Left hindlimb (tissue), 1 donor: ENCODE measurements at regions not wholly inside any gene's neighbourhood (a gene's known extent, or its start where the extent isn't known, plus 50 kb on each side); places are given as distances from the start of the nearest gene placed in this dataset.

Experiments
- DNase-seq: peaks from one replicate; pipeline ENCODE4 v3.0.0-alpha.2; 2018

DNA sequence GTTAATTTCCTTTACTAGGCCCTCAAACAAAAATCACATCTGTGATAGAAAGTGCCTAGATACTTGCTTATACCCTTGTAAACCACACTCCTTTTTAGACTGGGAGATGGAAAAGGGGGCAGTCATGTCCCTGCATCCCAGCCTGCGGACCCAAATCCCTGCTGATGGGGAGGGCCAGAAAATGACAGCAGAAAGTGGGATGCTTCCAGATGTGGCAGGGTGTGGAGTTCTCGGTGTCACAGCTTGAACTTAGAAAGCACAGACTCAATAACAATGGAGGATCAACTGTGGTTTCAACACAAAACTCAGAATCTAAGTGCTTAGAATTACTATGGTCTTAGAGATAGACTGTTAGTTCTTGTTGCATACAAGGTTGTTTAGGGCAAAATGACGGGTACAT, 95.6 kb upstream of the F3 start:
- DNase-seq: no peak

DNA sequence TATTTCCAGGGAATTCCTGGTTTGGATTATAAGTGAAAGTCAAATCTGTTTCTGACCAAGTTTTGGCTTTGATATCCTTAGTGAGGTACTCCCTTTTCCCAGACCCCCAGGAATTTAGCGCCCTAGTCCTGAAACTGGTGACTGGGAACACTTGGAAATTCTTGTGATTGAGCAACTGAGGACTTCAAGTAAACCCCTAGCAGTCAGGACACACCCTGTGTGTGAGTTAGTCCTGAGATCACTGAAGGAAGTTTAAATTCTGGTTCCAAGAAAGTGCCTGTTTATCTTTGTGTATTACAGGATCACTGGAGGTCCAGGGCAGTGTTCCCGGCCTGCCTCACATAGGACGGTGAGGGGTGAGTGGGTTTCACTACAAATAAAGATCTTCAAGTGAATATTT, 95.1 kb upstream of the F3 start:
- no peak for DNase-seq

DNA sequence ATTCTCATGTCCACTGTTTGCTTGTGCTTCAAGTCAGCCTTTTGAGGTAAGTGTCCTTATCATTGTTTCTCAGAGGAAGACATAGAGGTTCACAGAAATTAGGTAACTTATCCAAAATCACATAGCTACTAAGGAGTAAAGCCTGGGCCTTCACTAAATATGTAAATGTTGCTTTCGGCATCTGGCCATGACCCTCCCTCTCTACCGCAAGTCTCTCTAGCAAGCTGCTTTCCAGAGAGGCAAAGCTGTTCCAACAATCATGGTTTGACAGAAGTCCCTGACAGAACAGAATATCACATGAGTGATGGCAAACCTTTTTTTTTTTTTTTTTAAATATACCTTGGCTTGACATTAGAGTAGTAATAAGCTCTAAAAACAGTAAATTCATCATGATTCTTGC, 94.5 kb upstream of the F3 start:
- DNase-seq: no peak

DNA sequence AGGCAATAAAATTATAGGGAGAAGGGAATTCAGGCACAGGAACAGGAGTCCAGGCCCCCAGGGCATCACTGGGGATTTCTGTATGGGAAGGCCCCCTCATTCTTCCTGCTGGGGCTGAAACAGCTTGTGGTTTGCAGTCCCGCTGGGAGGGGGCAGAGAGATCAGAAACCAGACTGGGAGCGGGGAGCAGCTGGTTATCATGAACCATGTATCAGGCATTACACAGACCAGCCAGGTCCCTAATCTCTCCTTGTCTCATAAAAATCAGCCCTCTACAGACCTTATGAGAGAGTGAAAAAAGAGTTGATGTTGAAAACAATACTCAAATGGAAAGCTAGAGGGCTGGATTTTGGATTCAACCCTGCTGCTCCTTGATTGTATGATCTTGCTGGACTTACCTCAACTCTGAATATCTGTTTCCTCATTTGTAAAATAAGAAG, 93.4 kb upstream of the F3 start:
- DNase-seq: no peak

DNA sequence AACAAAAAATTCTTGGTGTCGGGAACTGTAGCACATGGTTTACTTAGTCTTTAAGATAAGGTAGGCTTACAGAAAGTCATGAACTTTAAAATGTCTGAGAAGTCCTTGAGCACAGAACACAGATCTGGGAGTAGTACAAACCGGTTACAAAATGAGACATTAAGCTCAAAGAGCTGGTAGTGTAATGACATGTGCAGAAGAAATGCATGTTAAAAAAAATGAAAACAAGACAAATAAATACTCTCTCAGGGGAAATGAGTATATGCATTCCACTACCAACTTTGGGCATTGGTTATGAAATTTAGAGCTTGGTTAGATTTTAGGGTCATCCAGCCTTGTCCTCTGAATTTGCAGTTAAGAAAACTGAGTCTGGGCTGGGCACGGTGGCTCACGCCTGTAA, 91.5 kb upstream of the F3 start:
- DNase-seq: no peak

DNA sequence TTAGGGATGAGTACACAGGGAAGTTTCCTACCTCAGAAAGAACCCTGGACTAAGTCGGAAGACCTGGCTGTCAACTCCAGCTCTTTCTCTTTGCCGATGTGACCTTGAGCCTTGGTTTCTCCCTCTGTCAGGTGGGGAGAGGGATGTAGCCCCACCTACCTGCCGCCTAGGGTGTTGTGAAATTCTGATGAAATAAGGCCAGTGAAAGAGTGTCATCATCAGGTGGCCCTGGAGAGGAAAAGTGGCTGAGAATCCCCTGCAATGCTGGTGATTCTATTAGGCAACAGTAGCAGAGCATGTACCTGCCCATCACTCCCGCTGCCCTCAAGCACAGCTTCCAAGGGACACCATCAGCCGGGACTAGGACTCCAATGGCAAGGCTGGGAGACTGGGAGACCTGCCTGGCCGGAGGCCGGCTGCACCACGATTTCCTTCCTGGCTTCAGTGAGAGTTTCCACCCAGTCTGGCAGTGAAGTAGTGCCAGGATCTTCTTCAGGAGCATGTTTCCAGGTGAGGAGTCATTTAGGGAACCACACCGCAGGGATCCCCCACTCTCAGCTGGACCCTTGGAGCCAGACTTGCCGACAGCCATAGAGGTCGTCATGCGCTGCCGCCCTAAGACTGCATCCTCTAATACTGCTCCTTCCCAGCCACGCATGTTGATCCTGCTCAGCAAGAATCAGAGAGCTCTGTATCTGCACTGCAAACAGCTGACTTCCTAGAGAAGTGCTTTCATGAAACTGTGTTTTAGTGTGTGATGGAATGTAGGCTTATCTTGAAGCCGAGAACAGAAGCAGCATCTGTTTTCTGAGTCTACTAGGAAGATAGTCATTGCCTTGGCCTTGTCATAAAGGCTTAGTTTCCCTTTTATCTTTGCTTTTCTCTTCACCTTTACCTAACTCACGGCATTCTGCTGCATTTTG, 88.0 kb upstream of the F3 start:
- DNase-seq: no peak

DNA sequence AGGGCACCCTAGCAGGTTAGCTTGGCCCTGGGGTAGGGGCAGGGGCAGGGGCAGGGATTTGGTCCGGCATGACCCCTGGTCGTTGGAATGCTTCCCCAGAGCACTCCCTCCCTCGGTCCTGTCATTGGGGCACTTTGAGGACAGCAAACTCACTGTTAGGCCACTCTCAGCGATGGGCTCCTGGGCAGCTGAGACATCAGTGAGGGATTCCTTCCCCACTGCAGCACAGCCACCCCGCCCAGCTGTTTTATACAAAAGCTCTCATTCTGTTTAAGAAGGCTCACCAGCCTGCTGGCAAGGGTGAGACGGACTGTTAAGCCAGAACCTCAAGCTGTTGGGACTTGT, 86.9 kb upstream of the F3 start:
- DNase-seq: no peak

DNA sequence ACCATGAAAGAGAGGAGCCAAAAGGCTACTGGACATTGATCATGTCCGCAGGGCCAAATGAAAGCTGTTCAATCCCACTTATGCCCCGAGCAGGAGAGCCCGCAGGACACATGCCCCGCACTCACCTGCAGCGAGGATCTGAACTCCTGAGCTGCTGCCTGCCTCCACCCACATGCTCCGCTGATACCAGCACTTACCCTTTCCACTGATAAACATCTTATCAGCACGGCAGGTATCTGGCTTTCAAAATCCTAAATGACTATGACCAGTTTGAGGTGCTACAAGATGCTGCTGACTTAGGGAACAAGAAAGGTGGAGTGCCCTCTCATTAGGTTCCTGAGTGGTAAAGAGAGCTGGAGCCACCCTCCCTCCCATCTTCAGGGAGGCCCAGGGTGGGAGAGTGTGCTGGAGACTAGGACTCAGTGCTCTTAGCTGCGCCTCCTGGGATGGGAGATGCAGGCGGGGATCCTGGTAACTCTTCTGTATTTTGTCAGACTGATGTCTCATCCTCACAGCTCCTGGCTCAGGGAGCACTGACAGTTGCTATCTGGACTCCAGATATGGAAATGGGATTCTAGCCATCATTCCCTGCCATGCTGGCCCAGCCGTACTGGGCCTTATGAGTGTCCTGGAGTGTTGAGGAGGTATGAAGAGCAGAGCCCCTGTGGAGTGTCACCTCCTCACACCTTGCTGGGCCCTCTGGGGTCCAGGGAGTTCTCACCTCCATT, 86.4 kb upstream of the F3 start:
- DNase-seq: no peak

DNA sequence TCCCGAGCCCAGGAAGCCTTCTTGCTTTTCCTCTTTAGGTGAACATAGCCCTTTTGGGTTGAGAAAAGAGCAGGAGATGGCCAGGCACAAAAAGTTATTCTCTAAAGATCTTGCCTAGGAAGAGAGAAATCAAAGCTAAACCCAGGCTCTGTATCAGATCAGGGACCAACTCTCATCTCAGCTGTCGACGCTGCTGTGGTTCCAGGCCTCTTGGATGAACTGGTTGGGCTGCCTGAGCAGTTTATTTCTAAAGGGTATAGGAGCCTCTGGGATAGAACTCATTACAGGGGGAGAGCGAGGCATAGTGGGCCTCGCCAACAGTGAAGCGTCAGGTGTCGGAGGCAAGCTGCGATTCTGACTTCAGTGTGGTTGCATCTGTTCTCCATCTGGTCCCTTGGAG, 82.6 kb upstream of the F3 start:
- no peak for DNase-seq

DNA sequence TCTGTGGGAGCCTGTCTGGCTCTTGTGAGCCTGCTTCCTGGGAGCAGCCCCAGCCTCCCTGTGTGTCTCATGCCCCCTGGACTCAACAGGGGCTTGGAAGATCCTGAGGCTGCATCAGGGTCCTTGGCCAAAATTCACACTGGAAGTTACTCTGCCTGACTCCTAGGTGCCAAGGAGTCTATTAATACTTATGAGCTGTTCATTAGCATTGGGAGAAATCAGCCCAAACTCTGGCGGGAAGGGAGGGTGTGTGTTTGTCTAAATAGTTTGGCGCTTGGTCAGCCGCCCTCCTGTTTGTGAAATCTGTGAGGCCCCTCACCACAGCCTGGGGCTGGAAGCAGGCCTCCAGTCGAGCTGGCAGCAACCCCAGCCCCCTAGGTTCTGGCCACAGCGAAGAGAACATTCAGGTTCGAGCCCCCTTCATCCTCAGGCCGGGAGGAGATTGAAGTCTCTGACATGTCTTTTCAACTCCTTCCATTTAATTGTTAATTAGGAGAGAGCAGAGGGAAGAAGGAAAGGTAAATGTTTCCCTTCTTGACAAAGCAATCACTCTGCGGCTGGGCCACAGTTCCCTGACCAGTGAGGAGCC, 82.1 kb upstream of the F3 start:
- DNase-seq: no peak

DNA sequence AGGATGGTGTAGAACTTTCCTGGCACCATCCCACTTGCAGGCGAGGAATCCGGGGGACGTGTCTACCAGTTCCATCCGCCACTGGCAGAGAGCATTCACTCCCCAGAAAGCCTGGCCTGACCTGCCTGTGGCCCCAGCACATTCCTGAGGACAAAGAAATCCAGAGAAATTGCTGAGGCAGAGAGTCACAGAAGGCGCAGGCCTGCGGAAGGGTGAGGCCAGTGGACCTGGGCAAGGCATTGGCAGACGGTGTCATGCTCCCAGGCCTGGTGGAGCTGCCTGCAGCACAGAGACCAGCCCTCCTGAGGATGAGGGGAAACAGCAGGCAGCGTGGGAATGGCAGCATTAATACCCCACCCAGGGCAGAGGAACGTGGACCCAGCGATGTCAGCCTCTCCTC, 81.2 kb upstream of the F3 start:
- no peak for DNase-seq

DNA sequence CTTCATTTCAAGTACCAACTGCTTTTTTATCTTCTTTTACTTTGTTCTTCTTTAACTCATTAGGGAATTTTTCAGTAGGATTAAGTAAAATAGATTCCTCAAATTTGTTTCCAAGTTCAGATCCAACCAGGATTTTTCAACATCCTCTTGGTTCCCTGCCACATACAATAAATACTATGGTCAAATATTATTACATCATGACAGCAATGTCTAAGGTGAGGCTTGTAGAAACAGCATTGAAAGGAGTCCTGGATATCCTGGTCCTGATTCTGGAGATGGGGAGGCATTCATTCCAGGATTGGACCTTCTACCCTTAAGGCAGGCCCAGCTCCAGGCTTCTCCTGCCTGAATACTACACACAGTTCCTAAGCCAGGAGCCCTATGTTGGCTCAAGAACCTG, 80.2 kb upstream of the F3 start:
- no peak for DNase-seq

DNA sequence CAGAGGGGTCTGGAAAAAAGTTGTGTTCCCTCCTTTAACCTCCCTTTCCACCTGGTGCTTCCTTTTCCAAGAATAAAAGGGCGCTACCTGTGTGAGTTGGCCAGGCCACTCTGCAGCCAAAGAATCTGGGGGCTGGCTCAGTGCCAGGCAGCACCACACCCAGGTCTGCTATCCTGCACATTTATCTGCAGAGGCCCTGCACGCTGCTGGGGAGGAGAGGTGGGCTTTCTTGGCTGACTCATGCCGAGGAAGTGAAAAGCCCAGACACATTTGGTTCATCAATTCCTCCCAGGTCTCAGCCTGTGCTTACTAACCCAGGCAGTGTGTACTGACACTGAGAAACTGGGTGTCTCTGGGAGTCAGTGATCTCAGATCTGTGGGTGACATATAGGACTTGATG, 79.8 kb upstream of the F3 start:
- DNase-seq: no peak

DNA sequence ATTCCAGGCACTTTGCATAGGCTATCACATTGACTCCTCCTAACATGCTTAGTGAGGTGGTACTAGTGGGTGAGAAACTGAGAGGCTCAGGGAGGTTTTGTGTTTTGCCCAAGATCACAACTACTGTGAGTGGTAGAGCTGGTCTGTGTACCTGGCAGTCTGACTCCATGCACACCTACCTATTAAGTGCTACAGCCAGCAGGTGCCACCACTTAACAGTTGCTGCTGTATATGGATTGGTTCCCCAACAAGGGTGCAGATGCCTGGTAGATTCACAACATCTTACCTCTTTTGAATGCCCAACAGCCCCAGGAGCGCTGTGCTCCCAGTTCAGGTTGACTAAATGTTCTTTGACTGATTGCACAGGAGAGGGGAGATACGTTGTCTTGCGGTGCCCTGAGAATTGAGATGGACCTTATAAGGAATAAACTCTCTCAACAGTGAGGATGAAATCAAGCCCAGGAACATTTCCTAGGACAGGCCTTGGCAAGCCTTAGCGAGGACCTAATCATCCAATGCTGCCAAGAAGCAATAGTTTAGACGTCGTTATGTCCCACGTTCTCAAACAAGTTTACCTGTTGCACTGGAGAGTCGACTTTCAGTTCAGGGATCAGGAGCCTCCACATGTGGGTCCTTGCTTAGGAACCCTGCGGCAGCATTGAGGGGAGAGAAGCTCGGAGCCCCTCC, 78.9 kb upstream of the F3 start:
- DNase-seq: no peak

DNA sequence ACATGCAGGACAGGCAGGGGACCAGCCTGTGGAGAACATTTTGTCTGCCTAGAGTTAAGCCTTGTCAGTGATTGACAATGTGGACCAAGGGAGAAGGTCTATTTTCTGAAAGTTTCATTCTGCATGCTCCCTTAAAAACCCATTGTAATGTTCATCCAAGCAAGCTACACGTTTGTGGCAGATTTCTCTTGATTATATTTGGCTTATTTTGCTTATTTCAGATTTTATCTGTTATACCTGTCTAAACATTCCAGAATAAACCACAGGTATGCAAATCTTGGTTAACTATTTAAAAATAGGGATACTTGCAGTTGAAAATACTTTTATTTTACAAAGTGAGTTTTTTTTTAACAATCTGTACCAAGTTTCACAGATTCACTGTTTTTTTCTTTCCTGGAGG, 78.2 kb upstream of the F3 start:
- no peak for DNase-seq

DNA sequence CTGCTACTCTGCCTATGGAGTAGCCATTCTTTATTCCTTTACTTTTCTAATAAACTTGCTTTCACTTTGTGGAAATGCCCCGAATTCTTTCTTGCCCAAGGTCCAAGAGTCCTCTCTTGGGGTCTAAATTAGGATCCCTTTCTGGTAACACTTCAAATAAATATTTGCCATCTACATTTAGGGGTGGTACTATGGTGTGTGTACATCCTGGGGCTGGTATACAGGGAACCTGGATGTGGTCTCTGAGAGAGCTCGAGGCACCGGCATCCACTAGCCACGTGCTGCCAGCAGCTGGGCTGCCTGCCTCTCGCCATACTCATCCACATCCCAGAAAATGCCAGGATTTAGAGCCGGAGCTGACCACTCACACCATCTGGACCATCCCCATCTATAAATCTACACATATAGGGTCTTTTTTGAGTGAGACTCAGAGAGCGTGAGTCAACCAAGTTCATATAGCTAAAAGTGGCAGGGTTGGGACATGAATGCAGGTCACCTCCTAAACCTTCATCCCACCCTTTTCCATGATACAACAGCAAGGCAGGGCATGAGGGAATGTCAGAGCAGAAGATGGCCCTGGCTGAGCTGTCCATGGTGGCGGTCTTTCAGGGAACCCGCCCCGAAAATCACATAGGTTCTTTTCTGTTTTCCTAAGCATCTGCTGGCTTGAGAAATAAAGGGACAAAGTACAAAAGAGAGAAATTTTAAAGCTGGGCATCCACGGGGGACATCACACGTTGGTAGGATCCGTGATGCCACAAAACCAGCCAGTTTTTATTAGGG, 76.6 kb upstream of the F3 start:
- DNase-seq: no peak

DNA sequence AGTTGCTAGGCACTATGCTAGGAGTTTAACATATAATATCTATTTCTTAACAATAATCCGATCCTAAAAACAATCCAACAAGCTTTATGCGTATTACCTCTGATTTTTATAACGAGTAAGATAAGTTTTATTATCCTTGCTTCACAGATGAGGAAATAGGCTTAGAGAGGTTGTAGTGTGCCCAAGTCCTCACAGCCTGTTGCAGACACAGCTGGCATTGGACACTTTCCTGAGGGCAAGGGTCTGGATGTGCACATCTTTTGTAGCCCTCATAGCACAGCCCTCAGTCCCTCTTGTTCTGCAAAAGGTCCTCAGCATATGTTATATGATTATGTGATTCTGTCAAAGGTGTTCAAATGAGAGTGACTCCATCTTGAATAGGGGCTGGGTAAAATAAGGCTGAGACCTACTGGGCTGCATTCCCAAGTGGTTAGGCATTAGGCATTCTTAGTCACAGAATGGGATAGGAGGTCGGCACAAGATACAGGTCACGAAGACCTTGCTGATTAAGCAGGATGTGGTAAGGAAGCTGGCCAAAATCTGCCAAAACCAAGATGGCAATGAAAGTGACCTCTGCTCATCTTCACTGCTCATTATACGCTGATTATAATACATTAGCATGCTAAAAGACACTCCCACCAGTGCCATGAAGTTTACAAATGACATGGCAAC, 75.7 kb upstream of the F3 start:
- DNase-seq: no peak

DNA sequence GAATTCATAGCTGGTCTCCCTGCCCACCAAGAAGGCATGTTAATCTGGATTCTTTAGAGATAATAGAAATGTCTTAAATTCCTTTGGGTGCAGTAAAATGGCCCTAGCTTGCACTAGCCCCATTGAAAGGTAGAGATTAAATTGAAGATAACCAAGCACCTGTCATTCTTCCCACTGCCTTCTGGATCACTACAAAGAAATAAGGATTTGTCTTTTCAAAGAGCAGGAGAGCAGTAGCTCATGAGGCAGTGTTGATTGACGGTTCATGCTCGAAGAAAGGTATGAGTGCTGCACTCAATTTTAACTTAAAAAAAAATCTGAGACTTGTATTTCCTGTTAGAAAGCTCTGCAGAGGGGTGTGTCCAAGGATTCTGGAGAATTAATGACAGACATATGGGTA, 74.9 kb upstream of the F3 start:
- no peak for DNase-seq

DNA sequence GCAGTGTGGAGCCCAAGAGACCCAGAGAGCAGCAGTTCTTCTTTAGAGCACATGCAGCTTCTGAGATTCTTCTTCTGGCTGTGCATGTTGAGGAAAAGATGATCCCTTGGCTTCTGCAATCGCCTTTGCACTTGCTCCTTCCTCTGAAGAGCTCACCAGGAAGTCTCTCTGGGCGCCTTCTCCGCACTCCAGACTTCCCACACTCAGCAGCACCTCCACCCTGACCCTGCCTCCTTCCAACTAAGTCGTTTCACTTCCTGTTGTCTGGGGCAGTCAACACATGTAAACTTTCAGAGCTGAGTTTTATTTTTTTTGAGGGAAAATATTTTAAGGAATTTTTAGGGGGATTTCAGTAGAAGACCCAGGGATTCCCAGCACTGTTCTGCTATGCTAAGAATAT, 73.4 kb upstream of the F3 start:
- DNase-seq: no peak

DNA sequence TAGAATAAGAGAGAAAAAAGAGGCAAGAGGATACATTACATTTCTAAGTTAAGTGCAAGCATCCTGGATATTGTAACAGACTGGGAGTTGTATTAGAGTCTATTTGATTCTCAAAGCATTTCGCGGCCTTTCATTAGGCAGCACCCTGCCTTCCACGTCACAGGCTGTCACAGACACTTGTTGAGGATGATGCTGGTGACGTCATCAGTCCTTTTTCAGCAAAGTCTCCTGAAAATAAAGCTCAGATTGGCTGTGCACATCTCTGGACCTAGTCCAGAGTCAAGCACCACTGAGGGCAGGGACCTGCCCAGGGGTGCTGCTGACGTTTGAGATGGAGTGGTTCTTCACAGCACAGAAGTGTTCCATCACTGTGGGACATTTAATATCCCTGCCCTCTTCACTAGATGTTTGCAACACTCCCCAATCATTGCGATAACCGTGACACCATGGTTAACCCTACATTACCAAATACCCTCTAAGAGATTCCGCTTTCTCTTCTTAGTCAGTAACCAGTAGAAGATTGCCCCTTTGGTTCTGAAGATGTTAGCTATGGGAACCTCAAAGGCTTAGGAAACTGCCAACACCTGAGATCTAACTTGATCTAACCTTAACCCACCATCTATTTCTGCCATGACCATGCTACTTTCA, 72.7 kb upstream of the F3 start:
- DNase-seq: no peak

DNA sequence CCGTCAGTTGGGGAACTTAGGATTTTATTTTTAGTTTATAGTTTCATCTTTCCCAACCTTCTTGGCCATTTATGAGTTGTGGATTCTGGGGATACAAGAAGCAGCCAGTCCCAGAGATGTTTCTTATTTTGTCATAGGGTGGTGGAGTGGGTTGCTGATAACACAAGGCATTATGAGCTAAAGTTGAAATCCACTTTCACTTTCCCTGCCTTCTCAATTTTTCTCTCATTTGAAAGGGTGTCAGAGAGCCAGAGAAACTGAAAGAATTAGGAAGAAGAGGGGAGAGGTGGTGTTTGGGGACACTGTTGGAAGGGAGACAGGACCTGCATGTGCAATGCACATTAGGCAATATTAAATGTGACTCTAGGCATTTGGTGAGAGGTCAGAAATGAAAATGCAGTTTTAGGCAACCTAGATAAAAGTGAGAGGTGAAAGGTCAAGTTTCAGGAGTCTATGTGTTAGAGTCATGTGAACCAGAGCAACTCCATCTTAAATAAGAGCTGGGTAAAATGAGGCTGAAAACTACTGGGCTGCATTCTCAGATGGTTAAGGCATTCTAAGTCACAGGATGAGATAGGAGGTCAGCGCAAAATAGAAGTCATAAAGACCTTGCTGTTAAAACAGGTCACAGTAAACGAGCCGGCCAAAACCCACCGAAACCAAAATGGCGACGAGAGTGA, 71.1 kb upstream of the F3 start:
- no peak for DNase-seq
